ENCODE measurements at regions not wholly inside any gene's neighbourhood (a gene's known extent, or its start where the extent isn't known, plus 50 kb on each side); places are given as distances from the start of the nearest gene placed in this dataset.

DNA sequence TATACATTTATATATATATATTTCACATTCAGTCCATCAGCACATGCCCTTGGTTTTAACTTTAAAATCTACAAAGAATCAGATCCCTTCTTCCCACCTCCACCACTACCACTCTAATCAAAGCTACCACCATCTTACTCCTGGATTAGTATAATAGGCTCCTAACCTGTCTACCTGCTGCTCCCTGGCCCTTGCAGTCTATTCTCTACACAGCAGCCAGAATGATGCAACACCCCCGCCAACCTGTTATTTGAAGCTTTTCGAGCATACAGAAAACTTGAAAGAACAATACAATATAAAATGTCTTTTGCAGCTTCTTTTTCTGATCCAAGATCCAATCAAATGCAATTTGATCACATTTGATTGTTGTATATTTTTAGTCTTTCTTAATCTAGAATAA lies 165.9 kb upstream of the HMGA2 start:
- no peaks in the 10 kb centered on the region for H3K4me1 ChIP-seq (ENCODE audit: low read depth)
- DNase-seq (ENCODE audit: low read depth in 1 of 2, low spot score in 1 of 2), result no peak
- TF ChIP-seq CTCF (IDR thresholded peaks at IDR 0.05; ENCODE audit: low read depth, low read length), result no peak
- H3K27me3 ChIP-seq, result no peaks in the 10 kb centered on the region
- no peak overlapping the region for H3K27ac ChIP-seq
- H3K9me3 ChIP-seq (ENCODE audit: low read depth), result no peaks in the 10 kb centered on the region
- H3K36me3 ChIP-seq, result no peaks in the 10 kb centered on the region
- H3K4me3 ChIP-seq, result no peak overlapping the region

DNA sequence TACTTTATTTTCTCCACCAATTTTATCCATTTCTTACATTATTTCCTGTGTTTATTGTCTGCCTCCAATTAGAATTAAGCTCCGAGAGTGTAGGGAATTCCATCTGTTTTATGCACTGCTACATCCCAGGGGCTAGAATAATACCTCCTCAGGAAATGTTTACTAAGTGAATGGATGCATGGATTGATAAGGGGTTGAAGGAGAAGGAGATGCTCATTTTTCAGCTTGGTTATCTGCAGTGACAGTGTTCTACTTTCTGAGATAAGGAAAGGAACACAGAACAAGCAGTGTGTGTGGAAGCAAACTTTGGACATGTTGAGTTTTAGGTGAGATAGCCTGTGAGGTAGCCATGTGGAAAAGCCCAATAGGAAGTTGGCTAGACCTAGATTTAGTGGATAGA lies 164.6 kb upstream of the HMGA2 start:
- no peaks in the 10 kb centered on the region for H3K36me3 ChIP-seq
- no peak overlapping the region for H3K4me3 ChIP-seq
- DNase-seq (ENCODE audit: low read depth in 1 of 2, low spot score in 1 of 2), result no peak
- no peaks in the 10 kb centered on the region for H3K27me3 ChIP-seq
- no peak for TF ChIP-seq CTCF (IDR thresholded peaks at IDR 0.05; ENCODE audit: low read depth, low read length)
- H3K4me1 ChIP-seq (ENCODE audit: low read depth), result no peaks in the 10 kb centered on the region
- H3K9me3 ChIP-seq (ENCODE audit: low read depth), result no peaks in the 10 kb centered on the region
- H3K27ac ChIP-seq, result no peak overlapping the region

DNA sequence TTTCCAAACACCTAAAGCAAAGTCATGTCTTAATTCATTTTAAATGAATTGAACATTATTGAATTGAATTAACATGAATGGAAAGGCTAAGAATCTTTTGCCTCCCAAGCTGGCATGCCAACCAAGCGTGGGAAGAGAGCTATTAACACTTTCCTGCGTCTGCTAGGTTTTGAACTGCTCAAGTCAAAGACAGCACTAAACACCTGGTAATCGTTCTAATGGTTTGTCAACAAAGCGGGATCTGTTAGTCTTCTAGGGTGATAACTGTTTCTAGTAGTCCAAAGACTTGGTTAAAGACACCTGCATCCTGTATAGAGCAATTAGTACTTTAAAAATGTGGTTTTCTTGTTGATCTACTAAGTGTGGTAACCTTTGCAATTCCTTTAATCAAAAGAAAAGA lies 164.2 kb upstream of the HMGA2 start:
- TF ChIP-seq CTCF (IDR thresholded peaks at IDR 0.05; ENCODE audit: low read depth, low read length), result no peak
- H3K27me3 ChIP-seq, result no peaks in the 10 kb centered on the region
- no peak overlapping the region for H3K27ac ChIP-seq
- DNase-seq (ENCODE audit: low read depth in 1 of 2, low spot score in 1 of 2), result no peak
- H3K4me1 ChIP-seq (ENCODE audit: low read depth), result no peaks in the 10 kb centered on the region
- no peaks in the 10 kb centered on the region for H3K36me3 ChIP-seq
- H3K9me3 ChIP-seq (ENCODE audit: low read depth), result no peaks in the 10 kb centered on the region
- H3K4me3 ChIP-seq, result no peak overlapping the region

GRCh38 chr12:65660836-65661235 lies 163.4 kb upstream of the HMGA2 start:
- no peaks in the 10 kb centered on the region for H3K27me3 ChIP-seq
- H3K4me3 ChIP-seq, result no peak overlapping the region
- no peak overlapping the region for H3K27ac ChIP-seq
- H3K9me3 ChIP-seq (ENCODE audit: low read depth), result no peaks in the 10 kb centered on the region
- no peaks in the 10 kb centered on the region for H3K36me3 ChIP-seq
- no peak for DNase-seq (ENCODE audit: low read depth in 1 of 2, low spot score in 1 of 2)
- TF ChIP-seq CTCF (IDR thresholded peaks at IDR 0.05; ENCODE audit: low read depth, low read length), result no peak
- H3K4me1 ChIP-seq (ENCODE audit: low read depth), result no peaks in the 10 kb centered on the region

DNA sequence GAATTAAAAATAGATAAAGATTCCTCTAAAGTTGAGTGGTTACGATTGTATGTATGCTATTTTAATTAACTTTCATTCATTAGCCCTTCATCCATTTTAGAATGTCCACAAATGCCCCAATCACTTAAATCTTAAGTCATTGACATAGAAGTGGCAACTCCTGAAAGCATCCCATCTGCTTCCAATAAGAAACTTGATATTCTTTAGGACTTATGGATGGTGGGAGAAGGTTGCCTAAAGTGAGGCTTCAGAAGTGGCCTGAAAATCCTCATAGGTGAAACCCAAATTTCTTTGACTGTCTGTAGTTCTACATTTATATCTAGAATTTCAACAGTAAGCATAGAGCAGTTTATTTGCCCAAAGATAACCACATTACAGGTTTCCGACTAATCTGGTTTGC lies 161.7 kb upstream of the HMGA2 start:
- Histone ChIP-seq H3K4me1 (ENCODE audit: low read depth) (no peaks in the 10 kb centered on the region), H3K4me3 (no peak overlapping the region), H3K9me3 (ENCODE audit: low read depth) (no peaks in the 10 kb centered on the region), H3K36me3 (no peaks in the 10 kb centered on the region), H3K27ac (no peak overlapping the region), H3K27me3 (no peaks in the 10 kb centered on the region)
- TF ChIP-seq CTCF (IDR thresholded peaks at IDR 0.05; ENCODE audit: low read depth, low read length), result no peak
- no peak for DNase-seq (ENCODE audit: low read depth in 1 of 2, low spot score in 1 of 2)

DNA sequence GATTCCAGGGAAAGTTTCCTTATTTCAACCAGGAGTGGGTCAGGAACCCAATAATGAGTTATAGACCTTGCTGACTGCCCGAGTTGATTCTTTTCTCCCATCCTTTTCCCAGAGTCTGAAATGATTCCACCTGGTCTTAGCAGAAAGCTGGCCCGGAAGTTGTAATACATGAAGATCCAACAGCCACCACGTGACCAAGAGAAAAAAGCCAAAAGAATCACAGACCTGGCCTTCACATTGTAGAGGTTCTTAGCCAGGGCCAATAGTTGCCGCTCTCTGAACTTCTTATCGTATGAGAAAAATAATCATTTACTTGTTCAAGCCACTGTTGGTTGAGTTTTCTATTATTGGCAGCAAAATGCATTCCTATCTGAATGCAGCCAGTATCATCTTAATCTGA lies 161.2 kb upstream of the HMGA2 start:
- no peaks in the 10 kb centered on the region for H3K36me3 ChIP-seq
- no peaks in the 10 kb centered on the region for H3K27me3 ChIP-seq
- H3K9me3 ChIP-seq (ENCODE audit: low read depth), result no peaks in the 10 kb centered on the region
- no peak for TF ChIP-seq CTCF (IDR thresholded peaks at IDR 0.05; ENCODE audit: low read depth, low read length)
- H3K4me1 ChIP-seq (ENCODE audit: low read depth), result no peaks in the 10 kb centered on the region
- no peak for DNase-seq (ENCODE audit: low read depth in 1 of 2, low spot score in 1 of 2)
- no peak overlapping the region for H3K27ac ChIP-seq
- H3K4me3 ChIP-seq, result no peak overlapping the region

Data from cardiac muscle cell (in vitro differentiated cells and primary cell).